Right lobe of liver (tissue), 6 donors: ENCODE measurements at regions not wholly inside any gene's neighbourhood (a gene's known extent, or its start where the extent isn't known, plus 50 kb on each side); places are given as distances from the start of the nearest gene placed in this dataset.

Source experiments
- ATAC-seq, 4 donors: fragments of 200-7000 bp; cut with Tn5 transposase; one replicate each; pipeline ENCODE4 v1.9.1; 2020; ENCODE audit warnings: mild to moderate bottlenecking in 4 of 4, moderate library complexity in 4 of 4
- DNase-seq, 3 donors: peaks; one replicate each; pipeline ENCODE4 v3.0.0-alpha.2; 2020
- H3K27ac ChIP-seq, 3 donors: fragments of 200-600 bp; one replicate each; pipeline ENCODE4 v1.8.0; 2022
- H3K27me3 ChIP-seq, 2 donors: fragments of 200-600 bp; one replicate each; pipeline ENCODE4 v1.8.0; 2022
- H3K36me3 ChIP-seq, 4 donors: fragments of 200-600 bp; sonication (generic) in 1 of 4; one replicate each; pipeline versions ENCODE4 v1.5.1 to v1.8.0; 2017 to 2022; ENCODE audit warnings: control low read depth in 1 of 4
- H3K4me1 ChIP-seq, 4 donors: fragments of 200-600 bp; sonication (generic) in 1 of 4; one replicate each; pipeline versions ENCODE4 v1.5.1 to v1.8.0; 2017 to 2022; ENCODE audit warnings: control low read depth in 1 of 4
- H3K4me3 ChIP-seq, 3 donors: fragments of 200-600 bp; one replicate each; pipeline ENCODE4 v1.8.0; 2022
- H3K9me3 ChIP-seq, 4 donors: fragments of 200-600 bp; sonication (generic) in 1 of 4; one replicate each; pipeline versions ENCODE4 v1.5.1 to v1.8.0; 2017 to 2022; ENCODE audit warnings: control low read depth in 1 of 4
- POLR2A ChIP-seq: fragments of 450-650 bp; IDR thresholded peaks from one replicate; pipeline ENCODE4 v1.6.1; 2017; ENCODE audit warnings: antibody characterized with exemption, mild to moderate bottlenecking
- WGBS: methylation state at CpG from one replicate; pipeline ENCODE4 v1.1.6; 2018; ENCODE audit warnings: low coverage, low lambda C conversion rate; ENCODE audit not compliant: insufficient coverage; ENCODE audit errors: missing lambda C conversion rate; 5-methylcytosine and 5-hydroxymethylcytosine counted together
- intact Hi-C, 2 donors: fragments of 100-400 bp; cut with DNase I; formaldehyde crosslinking; loops; one replicate each; pipeline versions ENCODE4 v1.11.2 to v1.14.1; 2022
- TF ChIP-seq, protein P1 (sequence below), 4 donors: fragments of 200-600 bp in 3 of 4; fragments of 450-650 bp in 1 of 4; IDR thresholded peaks; one replicate each; pipeline versions ENCODE4 v1.5.1 to v1.8.0; 2016 to 2022; ENCODE audit warnings: antibody characterized with exemption in 4 of 4, mild to moderate bottlenecking in 2 of 4
- donor health status: DM: no; HTN: yes; CAD: no.
- donor health status: DM: no; HTN: no; CAD: no.
- donor health status: DM: no; HTN: no; CAD: no.
- donor health status: DM: no; HTN: yes; CAD: no.
- donor health status: DM: no; HTN: yes; CAD: no.

DNA sequence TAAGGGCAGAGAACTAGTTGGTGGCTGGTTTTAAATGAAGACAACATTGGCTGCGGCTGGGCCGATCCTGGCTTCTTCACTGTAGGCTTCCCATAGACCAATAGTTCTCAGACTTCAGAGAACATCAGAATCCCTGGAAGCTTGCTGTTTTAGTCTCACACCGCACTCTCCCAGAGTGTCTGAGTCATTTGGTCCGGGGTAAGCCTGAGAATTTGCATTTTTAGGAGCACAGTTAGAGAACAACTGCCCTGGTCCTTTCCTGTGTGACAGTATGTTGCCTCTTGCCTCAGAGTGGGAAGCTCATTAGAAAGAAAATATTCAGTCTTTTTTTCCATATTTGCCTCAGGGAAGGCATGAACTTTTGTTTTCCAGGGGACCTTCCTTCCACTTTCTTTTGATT, 137.1 kb upstream of the GAREM1 start:
- intact Hi-C loops = no loop called here
- no peak for ATAC-seq

DNA sequence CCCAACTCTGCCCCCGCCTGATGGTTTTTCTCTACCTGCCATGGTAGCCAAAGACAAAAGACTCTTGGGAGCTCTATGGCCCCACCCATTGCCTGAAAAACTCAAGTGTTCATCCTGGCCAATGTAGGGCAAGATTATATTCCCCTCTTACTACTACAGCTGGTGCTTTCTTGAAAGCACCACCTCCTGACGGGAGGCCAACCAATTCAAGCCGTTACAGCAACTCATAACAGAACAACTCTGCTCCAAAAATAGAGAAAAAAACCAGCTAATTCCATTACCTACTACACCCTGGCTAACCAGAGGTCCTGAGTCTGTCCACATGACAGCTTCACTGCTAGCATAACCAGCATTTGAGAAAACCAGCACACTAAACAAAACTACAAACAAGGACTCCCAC, 127.5 kb upstream of the GAREM1 start:
- TF ChIP-seq POLR2A = no peak
- TF ChIP-seq, protein P1, sequence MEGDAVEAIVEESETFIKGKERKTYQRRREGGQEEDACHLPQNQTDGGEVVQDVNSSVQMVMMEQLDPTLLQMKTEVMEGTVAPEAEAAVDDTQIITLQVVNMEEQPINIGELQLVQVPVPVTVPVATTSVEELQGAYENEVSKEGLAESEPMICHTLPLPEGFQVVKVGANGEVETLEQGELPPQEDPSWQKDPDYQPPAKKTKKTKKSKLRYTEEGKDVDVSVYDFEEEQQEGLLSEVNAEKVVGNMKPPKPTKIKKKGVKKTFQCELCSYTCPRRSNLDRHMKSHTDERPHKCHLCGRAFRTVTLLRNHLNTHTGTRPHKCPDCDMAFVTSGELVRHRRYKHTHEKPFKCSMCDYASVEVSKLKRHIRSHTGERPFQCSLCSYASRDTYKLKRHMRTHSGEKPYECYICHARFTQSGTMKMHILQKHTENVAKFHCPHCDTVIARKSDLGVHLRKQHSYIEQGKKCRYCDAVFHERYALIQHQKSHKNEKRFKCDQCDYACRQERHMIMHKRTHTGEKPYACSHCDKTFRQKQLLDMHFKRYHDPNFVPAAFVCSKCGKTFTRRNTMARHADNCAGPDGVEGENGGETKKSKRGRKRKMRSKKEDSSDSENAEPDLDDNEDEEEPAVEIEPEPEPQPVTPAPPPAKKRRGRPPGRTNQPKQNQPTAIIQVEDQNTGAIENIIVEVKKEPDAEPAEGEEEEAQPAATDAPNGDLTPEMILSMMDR (IDR thresholded peaks at IDR 0.05) = no peak
- intact Hi-C loops = no loop called here
- Histone ChIP-seq H3K36me3 (no peaks in the 10 kb centered on the region), H3K4me3 (no peak overlapping the region), H3K9me3 (no peaks in the 10 kb centered on the region), H3K27ac (no peak overlapping the region), H3K4me1 (no peaks in the 10 kb centered on the region), H3K27me3 (no peaks in the 10 kb centered on the region)
- WGBS = 33% methylated on average over 2 of the region's 3 CpGs
- DNase-seq (no peak), ATAC-seq (no peak)

More for the DNA sequence above, 137.1 kb upstream of the GAREM1 start:
- Histone ChIP-seq H3K4me3 (no peak overlapping the region), H3K9me3 (no peaks in the 10 kb centered on the region), H3K27ac (no peak overlapping the region), H3K27me3 (no peaks in the 10 kb centered on the region), H3K4me1 (no peaks in the 10 kb centered on the region), H3K36me3 (no peaks in the 10 kb centered on the region)
- WGBS = 51% methylated on average over 4 of the region's 4 CpGs
- DNase-seq = no peak
- TF ChIP-seq, protein P1 (IDR thresholded peaks at IDR 0.05) = no peak
- no peak for TF ChIP-seq POLR2A

DNA sequence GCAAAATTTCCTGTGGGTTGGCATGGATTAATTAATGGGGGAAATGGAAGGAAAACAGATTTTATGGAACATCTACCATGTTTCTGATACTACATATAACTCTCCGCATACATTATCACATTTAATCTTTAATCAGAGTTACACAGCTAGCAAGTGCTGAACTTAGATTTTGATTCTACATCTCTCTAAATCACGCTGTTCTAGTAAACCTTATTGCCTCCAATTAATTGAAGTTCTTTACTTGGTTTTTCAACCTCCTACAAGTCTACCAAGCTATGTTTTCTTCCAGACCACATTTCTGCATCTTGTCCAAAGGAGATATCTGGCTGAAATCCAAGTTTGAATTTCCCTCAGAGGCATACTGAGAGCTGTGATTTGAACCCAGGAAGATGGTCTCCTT, 125.8 kb upstream of the GAREM1 start:
- no peak for TF ChIP-seq POLR2A
- TF ChIP-seq, protein P1 (IDR thresholded peaks at IDR 0.05) = no peak
- Histone ChIP-seq H3K27me3 (no peaks in the 10 kb centered on the region), H3K9me3 (no peaks in the 10 kb centered on the region), H3K27ac (no peak overlapping the region), H3K4me1 (no peaks in the 10 kb centered on the region), H3K36me3 (no peaks in the 10 kb centered on the region), H3K4me3 (no peak overlapping the region)
- ATAC-seq (no peak), DNase-seq (no peak)
- 31% methylated on average over 2 of the region's 2 CpGs for WGBS
- intact Hi-C loops = no loop called here

DNA sequence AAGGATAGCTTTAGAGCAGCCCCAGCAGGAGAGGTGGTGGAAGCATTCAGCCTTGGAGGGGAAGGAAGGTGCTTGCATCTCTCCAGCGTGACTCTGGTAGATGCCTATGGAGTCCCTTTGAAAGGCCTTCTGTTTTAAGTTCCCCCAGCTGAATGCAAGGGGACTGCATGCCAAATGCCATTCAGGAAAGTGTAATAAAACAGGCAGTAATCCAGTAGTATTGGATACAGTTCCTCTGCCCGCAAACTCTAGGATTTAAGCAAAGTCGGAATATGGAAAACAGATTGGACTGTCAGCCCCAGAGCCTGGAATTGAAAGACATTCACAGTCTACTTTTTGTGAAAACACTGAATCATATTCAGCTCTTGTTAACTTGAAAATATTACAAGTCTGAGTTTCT, 125.2 kb upstream of the GAREM1 start:
- 71% methylated on average over 3 of the region's 3 CpGs for WGBS

More for the DNA sequence above, 125.2 kb upstream of the GAREM1 start:
- TF ChIP-seq, protein P1 (IDR thresholded peaks at IDR 0.05) = no peak
- no peak for TF ChIP-seq POLR2A
- intact Hi-C loops = no loop called here
- H3K9me3 ChIP-seq = no peaks in the 10 kb centered on the region
- ATAC-seq (no peak), DNase-seq (no peak)
- no peaks in the 10 kb centered on the region for H3K36me3 ChIP-seq
- H3K27ac ChIP-seq = no peak overlapping the region
- no peak overlapping the region for H3K4me3 ChIP-seq
- no peaks in the 10 kb centered on the region for H3K4me1 ChIP-seq
- no peaks in the 10 kb centered on the region for H3K27me3 ChIP-seq
